WERI-Rb-1 (cell line): ENCODE measurements at regions not wholly inside any gene's neighbourhood (a gene's known extent, or its start where the extent isn't known, plus 50 kb on each side); places are given as distances from the start of the nearest gene placed in this dataset.

Experiments
- DNase-seq: peaks from one replicate; pipeline ENCODE4 v3.0.0-alpha.2; 2020
- H3K27ac ChIP-seq: fragments of 250-450 bp; sonication (Bioruptor Pico); 2 replicates; pipeline ENCODE4 v1.5.1; 2020; ENCODE audit warnings: mild to moderate bottlenecking, moderate library complexity
- H3K27me3 ChIP-seq: fragments of 250-450 bp; sonication (Bioruptor Pico); 2 replicates; pipeline ENCODE4 v1.5.1; 2021; ENCODE audit warnings: mild to moderate bottlenecking, low read depth, moderate library complexity; ENCODE audit not compliant: insufficient read depth, severe bottlenecking
- H3K36me3 ChIP-seq: fragments of 250-450 bp; sonication (Bioruptor Pico); 2 replicates; pipeline ENCODE4 v1.5.1; 2020; ENCODE audit warnings: mild to moderate bottlenecking, moderate library complexity
- H3K4me3 ChIP-seq: 2 replicates; pipeline ENCODE4 v1.5.1; 2011; ENCODE audit warnings: low read depth, mild to moderate bottlenecking, control low read depth, low read length
- H3K9me3 ChIP-seq: fragments of 250-450 bp; sonication (Bioruptor Pico); 2 replicates; pipeline ENCODE4 v1.5.1; 2021; ENCODE audit warnings: mild to moderate bottlenecking, moderate library complexity; ENCODE audit not compliant: severe bottlenecking
- CTCF ChIP-seq: IDR thresholded peaks from 2 replicates; pipeline ENCODE4 v1.5.1; 2011; ENCODE audit warnings: low read depth, mild to moderate bottlenecking, control low read depth, inconsistent platforms, low read length

GRCh38 chr11:92696076-92696475 is 273.4 kb upstream of the MTNR1B start:
- no peak overlapping the region for H3K4me3 ChIP-seq
- H3K27ac ChIP-seq = no peak overlapping the region
- no peaks in the 10 kb centered on the region for H3K9me3 ChIP-seq
- H3K36me3 ChIP-seq = no peaks in the 10 kb centered on the region
- no peak for DNase-seq
- TF ChIP-seq CTCF = no peak
- no peaks in the 10 kb centered on the region for H3K27me3 ChIP-seq

GRCh38 chr11:92697461-92698312 is 271.8 kb upstream of the MTNR1B start:
- H3K9me3 ChIP-seq = no peaks in the 10 kb centered on the region
- no peak overlapping the region for H3K4me3 ChIP-seq
- no peak overlapping the region for H3K27ac ChIP-seq
- no peak for TF ChIP-seq CTCF
- H3K36me3 ChIP-seq = no peaks in the 10 kb centered on the region
- no peaks in the 10 kb centered on the region for H3K27me3 ChIP-seq
- DNase-seq = no peak

GRCh38 chr11:92698742-92699141 is 270.7 kb upstream of the MTNR1B start:
- Histone ChIP-seq H3K27me3 (no peaks in the 10 kb centered on the region), H3K36me3 (no peaks in the 10 kb centered on the region), H3K9me3 (no peaks in the 10 kb centered on the region), H3K4me3 (no peak overlapping the region), H3K27ac (no peak overlapping the region)
- no peak for DNase-seq
- no peak for TF ChIP-seq CTCF

- H3K9me3 ChIP-seq = no peaks in the 10 kb centered on the region
- no peak overlapping the region for H3K27ac ChIP-seq
- TF ChIP-seq CTCF = no peak
- no peaks in the 10 kb centered on the region for H3K27me3 ChIP-seq
- no peak overlapping the region for H3K4me3 ChIP-seq
- no peaks in the 10 kb centered on the region for H3K36me3 ChIP-seq
- DNase-seq = no peak
Measured at GRCh38 chr11:92702037-92702804, 267.2 kb upstream of the MTNR1B start.

DNA sequence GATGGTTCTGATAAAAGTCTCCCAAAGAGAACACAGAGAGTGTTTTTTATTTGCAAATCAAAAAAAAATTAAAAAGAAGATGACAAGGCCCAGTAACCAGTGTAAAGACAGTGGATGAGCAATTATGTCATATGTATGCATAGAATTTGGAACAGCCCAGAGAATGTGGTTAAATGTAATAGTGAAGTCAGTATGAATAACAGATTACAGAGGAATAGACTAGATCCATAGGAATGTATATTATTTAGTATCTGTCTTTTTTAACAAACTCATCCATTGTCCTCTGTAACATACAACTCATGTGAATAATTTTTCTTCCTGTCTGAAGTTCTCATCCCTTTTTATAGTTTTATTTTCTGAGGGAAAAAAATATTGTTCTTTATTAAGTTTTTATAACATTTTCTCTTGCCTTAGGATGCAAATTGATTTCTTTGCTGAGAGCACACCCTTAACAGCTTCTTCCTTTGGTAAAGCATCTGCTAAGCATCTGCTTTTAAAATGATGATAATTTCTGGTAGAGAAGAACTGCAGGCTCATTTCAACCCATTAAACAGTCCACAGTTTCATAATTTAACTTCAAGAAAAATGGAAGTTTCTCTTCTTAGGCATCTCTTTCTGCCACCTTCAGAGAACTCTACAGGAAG is 266.5 kb upstream of the MTNR1B start:
- Histone ChIP-seq H3K36me3 (no peaks in the 10 kb centered on the region), H3K4me3 (no peak overlapping the region), H3K27ac (no peak overlapping the region), H3K27me3 (no peaks in the 10 kb centered on the region), H3K9me3 (no peaks in the 10 kb centered on the region)
- no peak for TF ChIP-seq CTCF
- no peak for DNase-seq
